AG09319 (cell line): ENCODE measurements at regions not wholly inside any gene's neighbourhood (a gene's known extent, or its start where the extent isn't known, plus 50 kb on each side); places are given as distances from the start of the nearest gene placed in this dataset.

Experiments used
- DNase-seq: peaks from one replicate; pipeline ENCODE4 v3.0.0-alpha.2; 2010; ENCODE audit warnings: low read depth; ENCODE audit errors: extremely low read depth
- CTCF ChIP-seq: IDR thresholded peaks from 2 replicates; pipeline ENCODE4 v1.5.1; 2011; ENCODE audit warnings: low read depth, mild to moderate bottlenecking, inconsistent platforms, low read length, moderate library complexity

- TF ChIP-seq CTCF, result peak; percentile 57
- DNase-seq, result no peak
Observed at GRCh38 chr13:26872525-26873385, 112.2 kb upstream of the GPR12 start.

GRCh38 chr13:26867451-26868091 lies 107.0 kb upstream of the GPR12 start:
- no peak for DNase-seq
- no peak for TF ChIP-seq CTCF

GRCh38 chr13:26864576-26864975 lies 104.0 kb upstream of the GPR12 start:
- DNase-seq, result no peak
- no peak for TF ChIP-seq CTCF

DNA sequence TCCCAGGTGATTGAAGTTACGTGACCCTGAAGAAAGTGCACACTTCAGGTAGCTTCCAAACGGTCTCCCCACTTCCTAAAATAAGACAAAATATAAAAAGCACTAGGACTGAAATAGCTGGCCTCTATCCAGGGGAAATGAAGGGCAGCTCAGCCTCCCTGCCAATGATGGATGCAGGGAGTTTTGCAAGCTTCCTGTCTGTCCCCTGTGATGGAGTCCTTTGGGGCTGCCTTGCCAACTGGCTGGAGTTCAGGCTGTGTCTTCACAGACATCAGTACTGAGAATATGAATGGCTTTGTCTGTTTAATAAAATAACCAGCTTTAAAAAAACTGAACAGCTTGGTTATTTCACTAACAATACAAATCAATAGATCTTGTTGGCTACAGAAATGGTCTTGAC lies 101.4 kb upstream of the GPR12 start:
- no peak for DNase-seq
- TF ChIP-seq CTCF, result no peak

GRCh38 chr13:26855921-26856320 lies 95.3 kb upstream of the GPR12 start:
- TF ChIP-seq CTCF, result no peak
- no peak for DNase-seq

GRCh38 chr13:26855071-26855470 lies 94.5 kb upstream of the GPR12 start:
- DNase-seq, result no peak
- TF ChIP-seq CTCF, result no peak

- no peak for DNase-seq
- TF ChIP-seq CTCF, result no peak
Observed at GRCh38 chr13:26853323-26853722, 92.7 kb upstream of the GPR12 start.
